ENCODE measurements at regions not wholly inside any gene's neighbourhood (a gene's known extent, or its start where the extent isn't known, plus 50 kb on each side); places are given as distances from the start of the nearest gene placed in this dataset.

DNA sequence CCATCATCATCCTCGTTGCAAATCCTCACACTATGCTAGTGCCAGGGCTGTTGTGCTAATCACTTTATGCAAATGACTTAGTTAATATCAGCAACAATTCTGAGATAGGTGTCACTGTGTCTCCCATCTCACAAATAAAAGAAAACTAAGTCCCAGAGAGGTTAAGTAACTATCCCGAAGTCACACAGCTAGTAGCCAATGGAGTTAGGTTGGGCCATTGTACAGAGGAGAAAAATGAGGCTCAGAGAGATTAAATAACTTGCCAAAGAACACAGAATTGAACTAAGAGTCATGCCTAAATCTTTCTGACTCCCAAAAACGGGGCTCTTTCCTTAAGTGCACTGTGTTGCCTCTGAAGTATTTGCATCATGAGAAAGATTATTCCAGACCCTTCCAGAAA lies 146.4 kb downstream of the MIS18A start:
- TF ChIP-seq EZH2 (IDR thresholded peaks at IDR 0.05; ENCODE audit: low read length) = no peak
- TF ChIP-seq CTCF (optimal IDR thresholded peaks at IDR 0.05 in 1 of 3, IDR thresholded peaks at IDR 0.05 in 1 of 3, conservative IDR thresholded peaks at IDR 0.05 in 1 of 3; ENCODE audit: extremely low read depth in 1 of 3, insufficient read depth in 2 of 3, low read length in 3 of 3) = no peak
- H3K27ac ChIP-seq (ENCODE audit: control insufficient read depth, insufficient read depth, low read length) = no peak overlapping the region

DNA sequence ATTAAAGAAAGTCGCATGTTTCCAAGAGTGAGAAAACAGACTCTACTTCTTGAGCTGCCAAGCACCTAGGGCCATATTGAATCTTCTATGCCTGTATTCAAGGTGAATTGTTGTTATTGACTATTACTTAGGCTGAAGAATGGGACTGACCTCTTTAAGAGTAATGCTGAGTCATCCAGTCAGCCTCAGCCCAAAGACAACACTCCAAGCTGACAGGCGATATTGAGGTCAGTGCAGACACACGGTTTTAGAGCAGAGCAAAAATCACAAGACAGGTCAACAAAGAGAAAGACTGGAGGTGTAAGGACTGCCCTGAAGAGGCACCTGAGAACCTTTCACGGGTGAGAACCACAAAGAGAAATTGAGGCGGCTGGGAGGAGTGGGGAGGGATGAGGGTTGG lies 146.9 kb downstream of the MIS18A start:
- no peaks in the 10 kb centered on the region for H3K36me3 ChIP-seq (ENCODE audit: control insufficient read depth in 2 of 2, extremely low read depth in 1 of 2, insufficient read depth in 2 of 2, low read length in 2 of 2)
- no peak overlapping the region for H2AFZ ChIP-seq (ENCODE audit: control insufficient read depth, low read length)
- TF ChIP-seq EZH2 (IDR thresholded peaks at IDR 0.05; ENCODE audit: low read length) (no peak), CTCF (optimal IDR thresholded peaks at IDR 0.05 in 1 of 3, IDR thresholded peaks at IDR 0.05 in 1 of 3, conservative IDR thresholded peaks at IDR 0.05 in 1 of 3; ENCODE audit: extremely low read depth in 1 of 3, insufficient read depth in 2 of 3, low read length in 3 of 3) (no peak)
- no peak overlapping the region for H3K4me2 ChIP-seq (ENCODE audit: control insufficient read depth, extremely low read depth, insufficient read depth, low read depth, low read length)
- no peak overlapping the region for H3K27ac ChIP-seq (ENCODE audit: control insufficient read depth, insufficient read depth, low read length)
- H3K9me3 ChIP-seq (ENCODE audit: control insufficient read depth, low read depth, low read length) = peaks cover 2% of the 10 kb centered on the region
- H3K79me2 ChIP-seq (ENCODE audit: control insufficient read depth, insufficient read depth, low read length) = no peaks in the 10 kb centered on the region
- no peaks in the 10 kb centered on the region for H4K20me1 ChIP-seq (ENCODE audit: control insufficient read depth, extremely low read depth, insufficient read depth, low read length)
- no peaks in the 10 kb centered on the region for H3K27me3 ChIP-seq (ENCODE audit: control insufficient read depth, extremely low read depth, insufficient read depth, low read length)
- no peak for FAIRE-seq
- no peak overlapping the region for H3K4me3 ChIP-seq (ENCODE audit: control insufficient read depth in 2 of 3, extremely low read depth in 1 of 3, insufficient read depth in 2 of 3, low read depth in 1 of 3, low read length in 3 of 3)
- dilution Hi-C loops (cut with MboI; ENCODE audit: extremely low pct_ligation_motif_present, low sequenced_read_pairs) = no loop called here
- DNase-seq (ENCODE audit: low read depth, low spot score) = no peak
- H3K9me1 ChIP-seq (ENCODE audit: control insufficient read depth, extremely low read depth, insufficient read depth, low read length) = no peaks in the 10 kb centered on the region
- no peak overlapping the region for H3K9ac ChIP-seq (ENCODE audit: control insufficient read depth, extremely low read depth, insufficient read depth, low read length)
- H3K4me1 ChIP-seq (ENCODE audit: control insufficient read depth, extremely low read depth, insufficient read depth, low read length) = no peaks in the 10 kb centered on the region

More for the DNA sequence above, 146.4 kb downstream of the MIS18A start:
- dilution Hi-C loops (cut with MboI; ENCODE audit: extremely low pct_ligation_motif_present, low sequenced_read_pairs) = no loop called here
- Histone ChIP-seq H3K9me1 (ENCODE audit: control insufficient read depth, extremely low read depth, insufficient read depth, low read length) (no peaks in the 10 kb centered on the region), H3K27me3 (ENCODE audit: control insufficient read depth, extremely low read depth, insufficient read depth, low read length) (no peaks in the 10 kb centered on the region), H3K9me3 (ENCODE audit: control insufficient read depth, low read depth, low read length) (peaks cover 3% of the 10 kb centered on the region), H3K9ac (ENCODE audit: control insufficient read depth, extremely low read depth, insufficient read depth, low read length) (no peak overlapping the region), H3K4me2 (ENCODE audit: control insufficient read depth, extremely low read depth, insufficient read depth, low read depth, low read length) (no peak overlapping the region), H4K20me1 (ENCODE audit: control insufficient read depth, extremely low read depth, insufficient read depth, low read length) (no peaks in the 10 kb centered on the region), H3K4me3 (ENCODE audit: control insufficient read depth in 2 of 3, extremely low read depth in 1 of 3, insufficient read depth in 2 of 3, low read depth in 1 of 3, low read length in 3 of 3) (no peak overlapping the region), H3K4me1 (ENCODE audit: control insufficient read depth, extremely low read depth, insufficient read depth, low read length) (no peaks in the 10 kb centered on the region), H2AFZ (ENCODE audit: control insufficient read depth, low read length) (no peak overlapping the region), H3K36me3 (ENCODE audit: control insufficient read depth in 2 of 2, extremely low read depth in 1 of 2, insufficient read depth in 2 of 2, low read length in 2 of 2) (no peaks in the 10 kb centered on the region), H3K79me2 (ENCODE audit: control insufficient read depth, insufficient read depth, low read length) (no peaks in the 10 kb centered on the region)
- DNase-seq (ENCODE audit: low read depth, low spot score) (no peak), FAIRE-seq (no peak)

All from keratinocyte (primary cell).